H9 (cell line): ENCODE measurements at regions not wholly inside any gene's neighbourhood (a gene's known extent, or its start where the extent isn't known, plus 50 kb on each side); places are given as distances from the start of the nearest gene placed in this dataset.

Experiments
- DNase-seq: peaks from one replicate; pipeline ENCODE4 v3.0.0-alpha.2; 2017
- H2AFZ ChIP-seq: one replicate; pipeline ENCODE4 v1.6.1; 2013; ENCODE audit warnings: mild to moderate bottlenecking, low read length, control low read depth, moderate library complexity
- H2AK5ac ChIP-seq: 2 replicates; pipeline ENCODE4 v1.6.1; 2013; ENCODE audit warnings: low read length, control low read depth, mixed read lengths; ENCODE audit not compliant: insufficient read length
- H2BK120ac ChIP-seq: one replicate; pipeline ENCODE4 v1.6.1; 2013; ENCODE audit warnings: low read depth, mild to moderate bottlenecking, low read length, control low read depth, inconsistent platforms; ENCODE audit not compliant: poor library complexity, severe bottlenecking
- H2BK12ac ChIP-seq: 2 replicates; pipeline ENCODE4 v1.6.1; 2013; ENCODE audit warnings: low read length, control low read depth, mixed read lengths, low read depth; ENCODE audit not compliant: insufficient read length
- H2BK15ac ChIP-seq: 2 replicates; pipeline ENCODE4 v1.6.1; 2013; ENCODE audit warnings: low read depth, low read length, control low read depth
- H2BK20ac ChIP-seq: one replicate; pipeline ENCODE4 v1.6.1; 2013; ENCODE audit warnings: low read depth, mild to moderate bottlenecking, low read length, control low read depth, inconsistent platforms; ENCODE audit not compliant: poor library complexity, severe bottlenecking
- H2BK5ac ChIP-seq: 2 replicates; pipeline ENCODE4 v1.6.1; 2013; ENCODE audit warnings: low read length, control low read depth, mixed read lengths; ENCODE audit not compliant: insufficient read length
- H3K14ac ChIP-seq: 2 replicates; pipeline ENCODE4 v1.6.1; 2013; ENCODE audit warnings: low read length, control low read depth; ENCODE audit not compliant: insufficient read depth
- H3K18ac ChIP-seq: 2 replicates; pipeline ENCODE4 v1.6.1; 2013; ENCODE audit warnings: low read depth, mild to moderate bottlenecking, mixed read lengths, low read length, control low read depth; ENCODE audit not compliant: insufficient read length
- H3K23ac ChIP-seq: 2 replicates; pipeline ENCODE4 v1.6.1; 2013; ENCODE audit warnings: low read length, control low read depth, mixed read lengths, low read depth; ENCODE audit not compliant: insufficient read length
- H3K23me2 ChIP-seq: 2 replicates; pipeline ENCODE4 v1.6.1; 2013; ENCODE audit warnings: low read depth, mild to moderate bottlenecking, mixed read lengths, low read length, control low read depth; ENCODE audit not compliant: insufficient read length, poor library complexity, severe bottlenecking
- H3K27ac ChIP-seq: 2 replicates; pipeline ENCODE4 v1.5.1; 2013; ENCODE audit warnings: low read length, control low read depth, mixed read lengths, low read depth; ENCODE audit not compliant: insufficient read length
- H3K27me3 ChIP-seq: 2 replicates; pipeline ENCODE4 v1.6.1; 2013; ENCODE audit warnings: low read length, control low read depth, inconsistent platforms; ENCODE audit not compliant: insufficient read depth
- H3K4ac ChIP-seq: 2 replicates; pipeline ENCODE4 v1.6.1; 2013; ENCODE audit warnings: low read depth, mild to moderate bottlenecking, control low read depth, inconsistent platforms, low read length, moderate library complexity
- H3K4me1 ChIP-seq: 2 replicates; pipeline ENCODE4 v1.6.1; 2013; ENCODE audit warnings: low read length, control low read depth, inconsistent platforms; ENCODE audit not compliant: insufficient read depth
- H3K4me2 ChIP-seq: 2 replicates; pipeline ENCODE4 v1.6.1; 2013; ENCODE audit warnings: low read length, control low read depth, mixed read lengths; ENCODE audit not compliant: insufficient read length, insufficient read depth
- H3K56ac ChIP-seq: 2 replicates; pipeline ENCODE4 v1.6.1; 2013; ENCODE audit warnings: low read depth, mild to moderate bottlenecking, mixed read lengths, low read length, control low read depth; ENCODE audit not compliant: insufficient read length
- H3K79me1 ChIP-seq: 2 replicates; pipeline ENCODE4 v1.6.1; 2013; ENCODE audit warnings: low read depth, mild to moderate bottlenecking, moderate library complexity, low read length, control low read depth, inconsistent platforms; ENCODE audit not compliant: insufficient read depth, poor library complexity, severe bottlenecking
- H3K79me2 ChIP-seq: 2 replicates; pipeline ENCODE4 v1.6.1; 2013; ENCODE audit warnings: low read length, control low read depth, inconsistent platforms; ENCODE audit not compliant: insufficient read depth
- H3K9ac ChIP-seq: 2 replicates; pipeline ENCODE4 v1.6.1; 2013; ENCODE audit warnings: low read length, control low read depth, mixed read lengths; ENCODE audit not compliant: insufficient read length; ENCODE audit errors: extremely low read depth
- H3K9me3 ChIP-seq: one replicate; pipeline ENCODE4 v1.6.1; 2013; ENCODE audit warnings: low read depth, low read length, inconsistent platforms; ENCODE audit not compliant: control insufficient read depth
- H3T11ph ChIP-seq: one replicate; pipeline ENCODE4 v1.6.1; 2013; ENCODE audit warnings: mild to moderate bottlenecking, low read length, control low read depth, inconsistent platforms
- H4K20me1 ChIP-seq: one replicate; pipeline ENCODE4 v1.6.1; 2013; ENCODE audit not compliant: control insufficient read depth, insufficient read length, insufficient read depth
- H4K5ac ChIP-seq: 2 replicates; pipeline ENCODE4 v1.6.1; 2013; ENCODE audit warnings: low read depth, mild to moderate bottlenecking, mixed read lengths, low read length, control low read depth; ENCODE audit not compliant: insufficient read length
- H4K8ac ChIP-seq: replicated peaks from 2 replicates; pipeline ENCODE4 v1.6.1; 2013; ENCODE audit warnings: low read length, control low read depth, mixed read lengths, low read depth; ENCODE audit not compliant: insufficient read length
- H4K91ac ChIP-seq: 2 replicates; pipeline ENCODE4 v1.6.1; 2013; ENCODE audit warnings: low read depth, mild to moderate bottlenecking, moderate library complexity, mixed read lengths, low read length, control low read depth; ENCODE audit not compliant: insufficient read length
- H3K27ac Mint-ChIP-seq, 3 experiments: 2 replicates in 2 of 3; 3 replicates in 1 of 3; pipeline ENCODE4 v1.8.0; 2020 to 2021; ENCODE audit warnings: mixed read lengths in 3 of 3, mild to moderate bottlenecking in 1 of 3, moderate library complexity in 1 of 3
- H3K27me3 Mint-ChIP-seq: 2 replicates; pipeline ENCODE4 v1.8.0; 2021; ENCODE audit warnings: low read depth, mild to moderate bottlenecking, moderate library complexity, mixed read lengths
- H3K36me3 Mint-ChIP-seq, 3 experiments: 2 replicates in 2 of 3; 3 replicates in 1 of 3; pipeline ENCODE4 v1.8.0; 2020 to 2021; ENCODE audit warnings: low read depth in 3 of 3, mixed read lengths in 3 of 3; ENCODE audit not compliant: insufficient read depth in 1 of 3
- H3K4me1 Mint-ChIP-seq, 2 experiments: 2 replicates each; pipeline ENCODE4 v1.8.0; 2020; ENCODE audit warnings: mixed read lengths in 2 of 2
- H3K4me3 Mint-ChIP-seq, 2 experiments: 2 replicates in 1 of 2; 3 replicates in 1 of 2; pipeline ENCODE4 v1.8.0; 2020 to 2021; ENCODE audit warnings: mild to moderate bottlenecking in 2 of 2, mixed read lengths in 2 of 2, moderate library complexity in 1 of 2
- H3K9me3 Mint-ChIP-seq, 2 experiments: 2 replicates in 1 of 2; 3 replicates in 1 of 2; pipeline ENCODE4 v1.8.0; 2020; ENCODE audit warnings: mild to moderate bottlenecking in 2 of 2, mixed read lengths in 2 of 2, moderate library complexity in 1 of 2
- WGBS: extraction: QIAGEN DNeasy Blood & Tissue Kit; methylation state at CpG from one replicate; pipeline ENCODE4 v1.1.7; 2013; ENCODE audit warnings: missing lambda C conversion rate, low lambda C conversion rate, mixed read lengths; ENCODE audit not compliant: insufficient read length; ENCODE audit errors: extremely low coverage; 5-methylcytosine and 5-hydroxymethylcytosine counted together
- TF ChIP-seq, protein P1 (sequence below): fragments of 200-600 bp; sonication (generic); conservative IDR thresholded peaks from 3 replicates; pipeline ENCODE4 v1.8.0; 2021; ENCODE audit warnings: antibody characterized with exemption, mild to moderate bottlenecking

- Histone ChIP-seq H3K9ac (no peak overlapping the region), H2BK20ac (no peak overlapping the region), H3K4me2 (peak overlapping the region; percentile 15), H2BK15ac (no peak overlapping the region), H2AK5ac (no peak overlapping the region), H4K8ac (no peak overlapping the region), H4K5ac (peak overlapping the region; percentile 12), H4K91ac (no peak overlapping the region), H2BK120ac (no peak overlapping the region), H3K23ac (no peak overlapping the region), H3K79me1 (no peaks in the 10 kb centered on the region), H3K56ac (no peak overlapping the region), H3K27me3 (no peaks in the 10 kb centered on the region), H3T11ph (no peak overlapping the region), H3K4ac (no peak overlapping the region), H3K14ac (peak overlapping the region; percentile 70), H4K20me1 (no peaks in the 10 kb centered on the region), H2AFZ (peak overlapping the region; percentile 53), H3K23me2 (no peaks in the 10 kb centered on the region), H3K79me2 (no peaks in the 10 kb centered on the region; the same call in 1 of the 2 replicates), H2BK12ac (no peak overlapping the region), H3K27ac (no peak overlapping the region), H2BK5ac (no peak overlapping the region), H3K4me1 (peaks cover 5% of the 10 kb centered on the region; the same call in 1 of the 2 replicates), H3K18ac (peak overlapping the region; percentile 45), H3K9me3 (no peaks in the 10 kb centered on the region)
- TF ChIP-seq, protein P1, sequence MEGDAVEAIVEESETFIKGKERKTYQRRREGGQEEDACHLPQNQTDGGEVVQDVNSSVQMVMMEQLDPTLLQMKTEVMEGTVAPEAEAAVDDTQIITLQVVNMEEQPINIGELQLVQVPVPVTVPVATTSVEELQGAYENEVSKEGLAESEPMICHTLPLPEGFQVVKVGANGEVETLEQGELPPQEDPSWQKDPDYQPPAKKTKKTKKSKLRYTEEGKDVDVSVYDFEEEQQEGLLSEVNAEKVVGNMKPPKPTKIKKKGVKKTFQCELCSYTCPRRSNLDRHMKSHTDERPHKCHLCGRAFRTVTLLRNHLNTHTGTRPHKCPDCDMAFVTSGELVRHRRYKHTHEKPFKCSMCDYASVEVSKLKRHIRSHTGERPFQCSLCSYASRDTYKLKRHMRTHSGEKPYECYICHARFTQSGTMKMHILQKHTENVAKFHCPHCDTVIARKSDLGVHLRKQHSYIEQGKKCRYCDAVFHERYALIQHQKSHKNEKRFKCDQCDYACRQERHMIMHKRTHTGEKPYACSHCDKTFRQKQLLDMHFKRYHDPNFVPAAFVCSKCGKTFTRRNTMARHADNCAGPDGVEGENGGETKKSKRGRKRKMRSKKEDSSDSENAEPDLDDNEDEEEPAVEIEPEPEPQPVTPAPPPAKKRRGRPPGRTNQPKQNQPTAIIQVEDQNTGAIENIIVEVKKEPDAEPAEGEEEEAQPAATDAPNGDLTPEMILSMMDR: no peak
- Mint-ChIP-seq H3K4me1 (peaks cover 32 to 37% of the 10 kb centered on the region in 2 experiments), H3K4me3 (peak overlapping the region; percentile 10 to 57; a peak in 3 of 5 replicates), H3K27me3 (peaks cover 4% of the 10 kb centered on the region), H3K27ac (peak overlapping the region; percentile 6 to 88 (median 68); a peak in 6 of 7 replicates), H3K36me3 (no peaks in the 10 kb centered on the region), H3K9me3 (no peaks in the 10 kb centered on the region; a peak in 1 of 5 replicates)
- no CpG with 5 or more reads among the region's 7 CpGs for WGBS
- peak; percentile 55 for DNase-seq
Measured at GRCh38 chr6:40719671-40720374, 132.7 kb upstream of the LRFN2 start.
